ENCODE measurements at regions not wholly inside any gene's neighbourhood (a gene's known extent, or its start where the extent isn't known, plus 50 kb on each side); places are given as distances from the start of the nearest gene placed in this dataset.
A peak's percentile ranks its signal among the peaks of the same experiment; 100 is the strongest.

- TF ChIP-seq CTCF (conservative IDR thresholded peaks at IDR 0.05; ENCODE audit: low read length) (0 out of 2 replicates have a peak, but pooled peaks have one; percentile 11), EZH2phosphoT487 (IDR thresholded peaks at IDR 0.05; ENCODE audit: borderline replicate concordance, low read depth, low read length) (no peak)
Observed at GRCh38 chr3:153903430-153903829, 217.8 kb upstream of the ARHGEF26 start.
